GM12864 (cell line): ENCODE measurements at regions not wholly inside any gene's neighbourhood (a gene's known extent, or its start where the extent isn't known, plus 50 kb on each side); places are given as distances from the start of the nearest gene placed in this dataset.

Experiments
- DNase-seq: peaks from one replicate; pipeline ENCODE4 v3.0.0-alpha.2; 2011; ENCODE audit warnings: low read depth
- H3K4me3 ChIP-seq: 2 replicates; pipeline ENCODE4 v1.5.1; 2011; ENCODE audit warnings: mild to moderate bottlenecking, low read depth, low read length, control low read depth
- CTCF ChIP-seq: IDR thresholded peaks from 2 replicates; pipeline ENCODE4 v1.5.1; 2011; ENCODE audit warnings: low read depth, mild to moderate bottlenecking, moderate library complexity, low read length, control low read depth, inconsistent platforms; ENCODE audit errors: missing control alignments

- no peak for DNase-seq
- no peak overlapping the region for H3K4me3 ChIP-seq
- TF ChIP-seq CTCF = no peak
These were observed 87.9 kb upstream of the CCDC54 start for GRCh38 chr3:107289354-107289753.

GRCh38 chr3:107294117-107294516 is 83.1 kb upstream of the CCDC54 start:
- no peak for DNase-seq
- no peak for TF ChIP-seq CTCF
- no peak overlapping the region for H3K4me3 ChIP-seq

DNA sequence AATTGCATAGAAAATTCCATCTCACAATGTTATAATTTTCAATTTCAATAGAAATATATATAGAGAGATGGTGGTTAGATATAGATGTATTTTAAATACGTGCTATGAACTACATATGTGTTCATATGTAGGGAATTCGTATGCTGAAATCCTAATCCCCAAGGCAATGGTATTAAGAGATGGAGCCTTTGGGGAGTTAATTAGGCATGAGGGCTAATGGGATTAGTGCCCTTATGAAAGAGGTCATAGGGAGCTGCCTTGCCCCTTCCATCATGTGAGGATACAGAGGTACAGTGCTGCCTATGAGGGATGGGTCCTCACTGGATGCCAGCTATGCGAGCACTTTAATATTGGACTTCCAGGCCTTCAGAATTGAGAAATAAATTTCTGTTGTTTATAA is 79.6 kb upstream of the CCDC54 start:
- TF ChIP-seq CTCF = no peak
- H3K4me3 ChIP-seq = no peak overlapping the region
- DNase-seq = no peak

GRCh38 chr3:107307205-107307604 is 70.0 kb upstream of the CCDC54 start:
- no peak for DNase-seq
- no peak for TF ChIP-seq CTCF
- no peak overlapping the region for H3K4me3 ChIP-seq

GRCh38 chr3:107308716-107309115 is 68.5 kb upstream of the CCDC54 start:
- no peak overlapping the region for H3K4me3 ChIP-seq
- no peak for TF ChIP-seq CTCF
- no peak for DNase-seq

GRCh38 chr3:107309312-107309711 is 67.9 kb upstream of the CCDC54 start:
- no peak for DNase-seq
- TF ChIP-seq CTCF = no peak
- H3K4me3 ChIP-seq = no peak overlapping the region

- no peak overlapping the region for H3K4me3 ChIP-seq
- no peak for TF ChIP-seq CTCF
- DNase-seq = no peak
These were observed 63.5 kb upstream of the CCDC54 start for GRCh38 chr3:107313711-107314110.
